Activated naive CD8-positive, alpha-beta T cell (primary cell): ENCODE measurements at regions not wholly inside any gene's neighbourhood (a gene's known extent, or its start where the extent isn't known, plus 50 kb on each side); places are given as distances from the start of the nearest gene placed in this dataset.
"Not testable (repeated sequence)": the region's sequence is repeated elsewhere in the genome, so short reads cannot be mapped to it uniquely, and the experiment has no call there.

ENCODE experiments used
- H3K27ac Mint-ChIP-seq: one replicate; pipeline ENCODE4 v1.8.0; 2021; ENCODE audit warnings: mixed read lengths
- H3K27me3 Mint-ChIP-seq: one replicate; pipeline ENCODE4 v1.8.0; 2021; ENCODE audit warnings: mixed read lengths
- H3K36me3 Mint-ChIP-seq: one replicate; pipeline ENCODE4 v1.8.0; 2021; ENCODE audit warnings: mixed read lengths
- H3K4me1 Mint-ChIP-seq: one replicate; pipeline ENCODE4 v1.8.0; 2021; ENCODE audit warnings: low read depth, mixed read lengths
- H3K4me3 Mint-ChIP-seq: one replicate; pipeline ENCODE4 v1.8.0; 2021; ENCODE audit warnings: mild to moderate bottlenecking, mixed read lengths
- H3K9me3 Mint-ChIP-seq: one replicate; pipeline ENCODE4 v1.8.0; 2021; ENCODE audit warnings: low read depth, mixed read lengths

- Mint-ChIP-seq H3K36me3 (no peaks in the 10 kb centered on the region), H3K4me3 (no peak overlapping the region), H3K9me3 (no peaks in the 10 kb centered on the region), H3K27me3 (peaks cover 6% of the 10 kb centered on the region), H3K4me1 (peaks cover 18% of the 10 kb centered on the region), H3K27ac (no peak overlapping the region)
Observed at GRCh38 chr14:106665814-106666213, 1139.4 kb downstream of the TMEM121 start.

GRCh38 chr14:106666341-106666740, 1140.0 kb downstream of the TMEM121 start:
- Mint-ChIP-seq H3K27ac (no peak overlapping the region), H3K4me1 (peaks cover 18% of the 10 kb centered on the region), H3K9me3 (no peaks in the 10 kb centered on the region), H3K27me3 (peaks cover 8% of the 10 kb centered on the region), H3K4me3 (no peak overlapping the region), H3K36me3 (no peaks in the 10 kb centered on the region)

GRCh38 chr14:106670011-106670410, 1143.6 kb downstream of the TMEM121 start:
- H3K27me3 Mint-ChIP-seq = peaks cover 16% of the 10 kb centered on the region
- no peaks in the 10 kb centered on the region for H3K9me3 Mint-ChIP-seq
- H3K36me3 Mint-ChIP-seq = no peaks in the 10 kb centered on the region
- H3K27ac Mint-ChIP-seq = no peak overlapping the region
- H3K4me1 Mint-ChIP-seq = peaks cover 3% of the 10 kb centered on the region
- no peak overlapping the region for H3K4me3 Mint-ChIP-seq

- not testable (repeated sequence) for H3K4me3 Mint-ChIP-seq, H3K4me1 Mint-ChIP-seq, H3K27ac Mint-ChIP-seq, H3K36me3 Mint-ChIP-seq, H3K9me3 Mint-ChIP-seq
- H3K27me3 Mint-ChIP-seq = peaks cover 17% of the 10 kb centered on the region
Observed at GRCh38 chr14:106674093-106674492, 1147.7 kb downstream of the TMEM121 start.

GRCh38 chr14:106674509-106675125, 1148.2 kb downstream of the TMEM121 start:
- H3K4me3 Mint-ChIP-seq, H3K4me1 Mint-ChIP-seq, H3K36me3 Mint-ChIP-seq, H3K27ac Mint-ChIP-seq, H3K9me3 Mint-ChIP-seq: not testable (repeated sequence)
- peaks cover 17% of the 10 kb centered on the region for H3K27me3 Mint-ChIP-seq

- H3K4me1 Mint-ChIP-seq, H3K9me3 Mint-ChIP-seq, H3K36me3 Mint-ChIP-seq, H3K27ac Mint-ChIP-seq, H3K4me3 Mint-ChIP-seq: not testable (repeated sequence)
- H3K27me3 Mint-ChIP-seq = peaks cover 17% of the 10 kb centered on the region
Observed at GRCh38 chr14:106675716-106676115, 1149.3 kb downstream of the TMEM121 start.

GRCh38 chr14:106679776-106680175, 1153.4 kb downstream of the TMEM121 start:
- peaks cover 7% of the 10 kb centered on the region for H3K27me3 Mint-ChIP-seq
- no peak overlapping the region for H3K4me3 Mint-ChIP-seq
- no peaks in the 10 kb centered on the region for H3K9me3 Mint-ChIP-seq
- peaks cover 2% of the 10 kb centered on the region for H3K4me1 Mint-ChIP-seq
- no peak overlapping the region for H3K27ac Mint-ChIP-seq
- H3K36me3 Mint-ChIP-seq = no peaks in the 10 kb centered on the region

GRCh38 chr14:106681161-106681560, 1154.8 kb downstream of the TMEM121 start:
- no peak overlapping the region for H3K27ac Mint-ChIP-seq
- H3K4me1 Mint-ChIP-seq = no peaks in the 10 kb centered on the region
- H3K27me3 Mint-ChIP-seq = peaks cover 12% of the 10 kb centered on the region
- H3K36me3 Mint-ChIP-seq = no peaks in the 10 kb centered on the region
- H3K4me3 Mint-ChIP-seq = no peak overlapping the region
- no peaks in the 10 kb centered on the region for H3K9me3 Mint-ChIP-seq

- H3K4me1 Mint-ChIP-seq = no peaks in the 10 kb centered on the region
- H3K4me3 Mint-ChIP-seq = no peak overlapping the region
- H3K27ac Mint-ChIP-seq = no peak overlapping the region
- no peaks in the 10 kb centered on the region for H3K9me3 Mint-ChIP-seq
- peaks cover 12% of the 10 kb centered on the region for H3K27me3 Mint-ChIP-seq
- no peaks in the 10 kb centered on the region for H3K36me3 Mint-ChIP-seq
Observed at GRCh38 chr14:106681568-106681967, 1155.2 kb downstream of the TMEM121 start.

GRCh38 chr14:106683631-106684030, 1157.2 kb downstream of the TMEM121 start:
- Mint-ChIP-seq H3K4me3 (no peak overlapping the region), H3K27ac (no peak overlapping the region), H3K36me3 (no peaks in the 10 kb centered on the region), H3K9me3 (no peaks in the 10 kb centered on the region), H3K4me1 (no peaks in the 10 kb centered on the region), H3K27me3 (peaks cover 7% of the 10 kb centered on the region)

- H3K4me3 Mint-ChIP-seq = no peak overlapping the region
- no peaks in the 10 kb centered on the region for H3K36me3 Mint-ChIP-seq
- no peaks in the 10 kb centered on the region for H3K9me3 Mint-ChIP-seq
- no peak overlapping the region for H3K27ac Mint-ChIP-seq
- H3K27me3 Mint-ChIP-seq = peaks cover 5% of the 10 kb centered on the region
- peaks cover 6% of the 10 kb centered on the region for H3K4me1 Mint-ChIP-seq
Observed at GRCh38 chr14:106686533-106686932, 1160.2 kb downstream of the TMEM121 start.

GRCh38 chr14:106690333-106690891, 1164.0 kb downstream of the TMEM121 start:
- H3K27ac Mint-ChIP-seq = no peak overlapping the region
- no peaks in the 10 kb centered on the region for H3K9me3 Mint-ChIP-seq
- no peak overlapping the region for H3K4me3 Mint-ChIP-seq
- H3K4me1 Mint-ChIP-seq = peaks cover 10% of the 10 kb centered on the region
- no peaks in the 10 kb centered on the region for H3K36me3 Mint-ChIP-seq
- peaks cover 5% of the 10 kb centered on the region for H3K27me3 Mint-ChIP-seq

GRCh38 chr14:106691601-106692291, 1165.4 kb downstream of the TMEM121 start:
- peaks cover 10% of the 10 kb centered on the region for H3K4me1 Mint-ChIP-seq
- no peaks in the 10 kb centered on the region for H3K9me3 Mint-ChIP-seq
- no peak overlapping the region for H3K4me3 Mint-ChIP-seq
- no peaks in the 10 kb centered on the region for H3K36me3 Mint-ChIP-seq
- no peaks in the 10 kb centered on the region for H3K27me3 Mint-ChIP-seq
- H3K27ac Mint-ChIP-seq = no peak overlapping the region

GRCh38 chr14:106694638-106695393, 1168.4 kb downstream of the TMEM121 start:
- H3K27ac Mint-ChIP-seq = peak overlapping the region; percentile 10
- peaks cover 24% of the 10 kb centered on the region for H3K4me1 Mint-ChIP-seq
- H3K9me3 Mint-ChIP-seq = no peaks in the 10 kb centered on the region
- H3K27me3 Mint-ChIP-seq = no peaks in the 10 kb centered on the region
- H3K36me3 Mint-ChIP-seq = no peaks in the 10 kb centered on the region
- H3K4me3 Mint-ChIP-seq = peak overlapping the region; percentile 35

GRCh38 chr14:106698620-106699267, 1172.4 kb downstream of the TMEM121 start:
- Mint-ChIP-seq H3K4me3 (peak overlapping the region; percentile 30), H3K4me1 (peaks cover 25% of the 10 kb centered on the region)
- H3K9me3 Mint-ChIP-seq, H3K36me3 Mint-ChIP-seq, H3K27ac Mint-ChIP-seq, H3K27me3 Mint-ChIP-seq: not testable (repeated sequence)
